ENCODE measurements at regions not wholly inside any gene's neighbourhood (a gene's known extent, or its start where the extent isn't known, plus 50 kb on each side); places are given as distances from the start of the nearest gene placed in this dataset.

DNA sequence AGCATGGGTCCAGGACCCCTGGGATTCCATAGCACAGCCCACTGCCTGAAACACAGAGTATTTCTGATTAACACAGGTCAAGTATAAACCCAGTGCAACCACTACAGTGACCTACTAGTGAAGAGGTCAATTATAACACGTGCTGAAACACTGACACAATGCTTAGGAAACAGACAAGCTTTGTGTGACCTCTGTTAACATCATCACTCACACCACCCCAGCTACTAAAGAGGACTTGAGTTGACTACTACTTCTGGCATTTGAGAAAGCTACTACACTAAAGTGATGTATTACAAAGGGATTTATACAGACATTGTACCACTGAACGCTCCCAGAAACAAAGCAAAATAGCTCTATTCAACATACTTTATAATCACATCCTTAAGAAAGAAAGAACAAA lies 1935.9 kb upstream of the PCDH20 start:
- H3K36me3 ChIP-seq = no peaks in the 10 kb centered on the region
- no peak for FAIRE-seq
- DNase-seq = no peak
- TF ChIP-seq, protein P1, sequence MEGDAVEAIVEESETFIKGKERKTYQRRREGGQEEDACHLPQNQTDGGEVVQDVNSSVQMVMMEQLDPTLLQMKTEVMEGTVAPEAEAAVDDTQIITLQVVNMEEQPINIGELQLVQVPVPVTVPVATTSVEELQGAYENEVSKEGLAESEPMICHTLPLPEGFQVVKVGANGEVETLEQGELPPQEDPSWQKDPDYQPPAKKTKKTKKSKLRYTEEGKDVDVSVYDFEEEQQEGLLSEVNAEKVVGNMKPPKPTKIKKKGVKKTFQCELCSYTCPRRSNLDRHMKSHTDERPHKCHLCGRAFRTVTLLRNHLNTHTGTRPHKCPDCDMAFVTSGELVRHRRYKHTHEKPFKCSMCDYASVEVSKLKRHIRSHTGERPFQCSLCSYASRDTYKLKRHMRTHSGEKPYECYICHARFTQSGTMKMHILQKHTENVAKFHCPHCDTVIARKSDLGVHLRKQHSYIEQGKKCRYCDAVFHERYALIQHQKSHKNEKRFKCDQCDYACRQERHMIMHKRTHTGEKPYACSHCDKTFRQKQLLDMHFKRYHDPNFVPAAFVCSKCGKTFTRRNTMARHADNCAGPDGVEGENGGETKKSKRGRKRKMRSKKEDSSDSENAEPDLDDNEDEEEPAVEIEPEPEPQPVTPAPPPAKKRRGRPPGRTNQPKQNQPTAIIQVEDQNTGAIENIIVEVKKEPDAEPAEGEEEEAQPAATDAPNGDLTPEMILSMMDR (IDR thresholded peaks at IDR 0.05) = no peak
- 64 to 74% methylated on average over 2 of the region's 2 CpGs for WGBS, 2 donors
- intact Hi-C loops (cut with DNase I) = no loop called here
- H3K4me1 ChIP-seq = no peaks in the 10 kb centered on the region
- ATAC-seq = no peak
- H3K9me3 ChIP-seq = no peaks in the 10 kb centered on the region
- no peak overlapping the region for H3K4me3 ChIP-seq
- H3K27ac ChIP-seq = no peak overlapping the region
- H3K27me3 ChIP-seq = no peaks in the 10 kb centered on the region

GRCh38 chr13:63351081-63351480 lies 1935.4 kb upstream of the PCDH20 start:
- Histone ChIP-seq H3K9me3 (no peaks in the 10 kb centered on the region), H3K4me1 (no peaks in the 10 kb centered on the region), H3K27me3 (no peaks in the 10 kb centered on the region), H3K4me3 (no peak overlapping the region), H3K27ac (no peak overlapping the region), H3K36me3 (no peaks in the 10 kb centered on the region)
- DNase-seq = no peak
- ATAC-seq = no peak
- TF ChIP-seq, protein P1 (IDR thresholded peaks at IDR 0.05) = no peak
- 64 to 82% methylated on average over 2 of the region's 2 CpGs for WGBS, 2 donors
- intact Hi-C loops (cut with DNase I) = no loop called here
- FAIRE-seq = no peak

GRCh38 chr13:63345835-63346234 lies 1930.2 kb upstream of the PCDH20 start:
- H3K36me3 ChIP-seq = no peaks in the 10 kb centered on the region
- no peaks in the 10 kb centered on the region for H3K4me1 ChIP-seq
- H3K27ac ChIP-seq = no peak overlapping the region
- no peak for FAIRE-seq
- DNase-seq = no peak
- ATAC-seq = no peak
- TF ChIP-seq, protein P1 (IDR thresholded peaks at IDR 0.05) = no peak
- H3K9me3 ChIP-seq = no peaks in the 10 kb centered on the region
- H3K27me3 ChIP-seq = no peaks in the 10 kb centered on the region
- H3K4me3 ChIP-seq = no peak overlapping the region
- intact Hi-C loops (cut with DNase I) = no loop called here

DNA sequence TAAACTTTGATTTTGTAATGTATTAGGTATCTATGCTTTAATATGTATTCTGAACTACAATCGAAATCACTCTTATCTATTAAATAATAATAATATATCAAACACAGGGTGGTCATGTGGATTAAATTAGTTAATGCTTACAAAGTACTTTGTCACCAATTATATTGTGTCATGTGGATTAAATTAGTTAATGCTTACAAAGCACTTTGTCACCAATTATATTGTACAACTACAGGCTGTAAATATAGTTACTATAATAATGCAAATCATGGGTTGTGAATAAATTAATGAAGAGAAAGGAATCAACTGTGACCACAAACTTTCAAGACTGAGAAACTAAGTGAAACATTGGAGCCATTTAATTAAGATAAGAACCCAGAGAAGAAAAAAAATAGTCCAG lies 1929.1 kb upstream of the PCDH20 start:
- intact Hi-C loops (cut with DNase I) = no loop called here
- Histone ChIP-seq H3K9me3 (no peaks in the 10 kb centered on the region), H3K4me1 (no peaks in the 10 kb centered on the region), H3K36me3 (no peaks in the 10 kb centered on the region), H3K4me3 (no peak overlapping the region), H3K27ac (no peak overlapping the region), H3K27me3 (no peaks in the 10 kb centered on the region)
- FAIRE-seq (no peak), ATAC-seq (no peak), DNase-seq (no peak)
- WGBS, 2 donors = 38 to 78% methylated on average over 1 of the region's 1 CpG
- TF ChIP-seq, protein P1 (IDR thresholded peaks at IDR 0.05) = no peak

- DNase-seq (no peak), ATAC-seq (no peak), FAIRE-seq (no peak)
- intact Hi-C loops (cut with DNase I) = no loop called here
- Histone ChIP-seq H3K4me3 (no peak overlapping the region), H3K4me1 (no peaks in the 10 kb centered on the region), H3K9me3 (no peaks in the 10 kb centered on the region), H3K36me3 (no peaks in the 10 kb centered on the region), H3K27me3 (no peaks in the 10 kb centered on the region), H3K27ac (no peak overlapping the region)
- 58 to 61% methylated on average over 5 of the region's 5 CpGs for WGBS, 2 donors
- TF ChIP-seq, protein P1 (IDR thresholded peaks at IDR 0.05) = no peak
These were observed 1922.3 kb upstream of the PCDH20 start for GRCh38 chr13:63337921-63338320.

All from pancreas (tissue), 10 donors.